Peyer's patch (tissue), 4 donors: ENCODE measurements at regions not wholly inside any gene's neighbourhood (a gene's known extent, or its start where the extent isn't known, plus 50 kb on each side); places are given as distances from the start of the nearest gene placed in this dataset.

Experiments used
- CTCF ChIP-seq, 6 experiments: fragments of 450-650 bp in 4 of 6; fragments of 200-600 bp in 2 of 6; sonication (generic) in 1 of 6; IDR thresholded peaks; one replicate each; pipeline ENCODE4 v1.5.1; 2017 to 2019; ENCODE audit warnings: antibody characterized with exemption in 6 of 6, mild to moderate bottlenecking in 3 of 6, moderate library complexity in 1 of 6
- POLR2A ChIP-seq, 2 donors: fragments of 450-650 bp; IDR thresholded peaks; one replicate each; pipeline ENCODE4 v1.5.1; 2017; ENCODE audit warnings: antibody characterized with exemption in 2 of 2, mild to moderate bottlenecking in 2 of 2, moderate library complexity in 2 of 2

- TF ChIP-seq CTCF (IDR thresholded peaks at IDR 0.05) (no peak), POLR2A (IDR thresholded peaks at IDR 0.05) (no peak)
Measured at GRCh38 chr2:61713457-61713856, 140.4 kb downstream of the FAM161A start.
